Globus pallidus (tissue), 1 donor: ENCODE measurements at regions not wholly inside any gene's neighbourhood (a gene's known extent, or its start where the extent isn't known, plus 50 kb on each side); places are given as distances from the start of the nearest gene placed in this dataset.

Experiments
- DNase-seq: peaks from one replicate; pipeline ENCODE4 v3.0.0-alpha.2; 2015; ENCODE audit warnings: low spot score

DNA sequence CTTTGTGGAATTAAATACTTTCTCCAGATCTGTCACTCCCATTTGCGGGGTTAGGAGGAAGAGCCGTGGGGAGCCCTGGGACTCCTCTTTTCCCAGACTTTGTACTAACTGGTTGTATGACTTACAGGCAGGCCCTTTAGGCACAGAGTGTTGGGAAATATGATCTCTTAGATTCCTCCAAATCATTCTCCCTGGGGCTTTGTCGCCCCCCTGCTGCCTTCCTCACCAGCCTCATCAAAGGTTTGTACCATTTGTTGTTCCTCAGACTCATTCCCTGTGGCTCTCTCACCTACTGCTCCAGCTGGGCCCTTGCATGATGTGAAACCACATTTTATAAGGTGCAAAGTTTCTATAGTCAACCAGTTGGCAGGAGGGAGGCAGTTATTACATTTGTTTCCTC, 56.4 kb downstream of the CRYGS start:
- no peak for DNase-seq

- no peak for DNase-seq
These were observed 57.1 kb downstream of the CRYGS start for GRCh38 chr3:186487037-186487436.

- DNase-seq = no peak
These were observed 60.4 kb downstream of the CRYGS start for GRCh38 chr3:186483611-186484340.

DNA sequence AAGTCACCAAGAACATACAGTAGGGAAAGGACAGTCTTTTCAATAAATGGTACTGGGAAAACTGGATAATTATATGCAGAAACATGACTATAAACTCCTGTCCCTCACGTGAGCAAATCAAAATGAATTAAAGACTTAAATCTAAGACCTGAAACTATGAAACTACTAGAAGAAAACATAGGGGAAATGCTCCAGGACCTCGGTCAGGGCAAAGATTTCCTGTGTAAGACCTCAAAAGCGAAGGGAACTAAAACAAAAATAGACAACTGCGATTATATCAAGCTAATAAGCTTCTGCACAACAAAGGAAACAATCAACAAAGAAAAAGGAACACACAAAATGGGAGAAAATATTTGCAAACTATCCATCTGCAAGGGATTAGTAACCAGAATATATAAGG, 62.7 kb downstream of the CRYGS start:
- no peak for DNase-seq

DNA sequence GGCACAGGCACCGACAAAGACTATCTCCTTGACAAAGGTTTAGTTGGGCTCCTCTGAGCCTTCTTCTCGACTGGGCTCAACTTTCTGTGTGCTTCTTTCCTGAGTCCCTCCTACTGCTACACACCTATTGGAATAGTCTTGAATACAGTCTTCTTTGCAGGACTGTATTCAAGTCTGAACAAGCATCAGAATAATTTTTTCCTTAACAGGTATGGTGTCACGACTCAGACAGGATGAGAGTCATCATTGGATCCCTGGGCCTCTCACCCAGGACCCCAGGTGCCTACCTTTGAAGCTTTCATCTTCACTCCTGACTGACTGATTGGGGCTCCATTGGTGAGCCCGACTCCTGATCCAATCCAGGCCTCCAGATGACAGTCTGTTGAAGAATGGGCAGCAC, 66.3 kb downstream of the CRYGS start:
- no peak for DNase-seq

- no peak for DNase-seq
These were observed 67.1 kb downstream of the CRYGS start for GRCh38 chr3:186477033-186477432.

GRCh38 chr3:186476541-186476940, 67.6 kb downstream of the CRYGS start:
- no peak for DNase-seq

- DNase-seq = peak; percentile 93
These were observed 68.1 kb downstream of the CRYGS start for GRCh38 chr3:186476044-186476468.

GRCh38 chr3:186473166-186473565, 71.0 kb downstream of the CRYGS start:
- no peak for DNase-seq

- no peak for DNase-seq
These were observed 71.6 kb downstream of the CRYGS start for GRCh38 chr3:186472456-186473008.

DNA sequence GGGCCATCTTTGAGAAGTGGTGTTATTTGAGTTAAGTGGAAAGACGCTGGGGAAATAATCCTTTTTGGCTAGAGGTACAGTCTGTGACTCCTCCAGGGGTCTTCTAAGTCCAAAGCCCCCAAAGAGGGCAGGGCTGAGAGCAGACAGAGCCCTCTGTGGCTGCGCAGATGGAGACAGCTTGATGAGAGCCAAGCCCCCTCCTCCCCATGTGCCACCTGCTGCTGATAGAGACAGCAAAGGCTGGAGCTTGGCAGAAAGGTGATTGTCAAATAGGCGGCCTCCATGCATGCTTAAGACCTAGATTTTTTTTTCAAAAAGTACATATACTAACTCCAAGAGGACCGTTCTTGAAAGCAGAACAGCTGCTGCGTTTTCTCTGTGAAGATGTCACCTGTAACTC, 72.4 kb downstream of the CRYGS start:
- no peak for DNase-seq

GRCh38 chr3:186469525-186469924, 74.7 kb downstream of the CRYGS start:
- DNase-seq = no peak

- no peak for DNase-seq
These were observed 76.2 kb downstream of the CRYGS start for GRCh38 chr3:186467969-186468368.

GRCh38 chr3:186466391-186466974, 77.7 kb downstream of the CRYGS start:
- no peak for DNase-seq

GRCh38 chr3:186465508-186465907, 78.7 kb downstream of the CRYGS start:
- DNase-seq = no peak

- no peak for DNase-seq
These were observed 79.6 kb downstream of the CRYGS start for GRCh38 chr3:186464424-186465093.

GRCh38 chr3:186461141-186461540, 83.0 kb downstream of the CRYGS start:
- no peak for DNase-seq

DNA sequence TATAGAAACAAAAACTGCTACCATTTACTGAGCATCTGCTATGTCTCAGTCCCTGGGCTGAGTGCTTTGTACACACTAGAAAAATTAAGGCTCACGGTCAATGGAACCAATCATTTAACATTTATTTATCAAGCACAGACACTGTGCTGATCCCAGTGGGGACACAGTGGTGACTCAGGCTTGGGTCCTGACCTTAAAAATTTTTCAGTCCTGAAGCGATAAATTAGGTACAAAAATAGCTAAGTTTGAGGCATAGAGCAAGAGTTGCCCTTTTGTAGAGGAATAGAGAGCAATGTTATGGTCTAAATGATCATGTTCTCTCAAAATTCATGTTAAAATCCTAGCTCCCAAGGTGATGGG, 85.1 kb downstream of the CRYGS start:
- DNase-seq = no peak

DNA sequence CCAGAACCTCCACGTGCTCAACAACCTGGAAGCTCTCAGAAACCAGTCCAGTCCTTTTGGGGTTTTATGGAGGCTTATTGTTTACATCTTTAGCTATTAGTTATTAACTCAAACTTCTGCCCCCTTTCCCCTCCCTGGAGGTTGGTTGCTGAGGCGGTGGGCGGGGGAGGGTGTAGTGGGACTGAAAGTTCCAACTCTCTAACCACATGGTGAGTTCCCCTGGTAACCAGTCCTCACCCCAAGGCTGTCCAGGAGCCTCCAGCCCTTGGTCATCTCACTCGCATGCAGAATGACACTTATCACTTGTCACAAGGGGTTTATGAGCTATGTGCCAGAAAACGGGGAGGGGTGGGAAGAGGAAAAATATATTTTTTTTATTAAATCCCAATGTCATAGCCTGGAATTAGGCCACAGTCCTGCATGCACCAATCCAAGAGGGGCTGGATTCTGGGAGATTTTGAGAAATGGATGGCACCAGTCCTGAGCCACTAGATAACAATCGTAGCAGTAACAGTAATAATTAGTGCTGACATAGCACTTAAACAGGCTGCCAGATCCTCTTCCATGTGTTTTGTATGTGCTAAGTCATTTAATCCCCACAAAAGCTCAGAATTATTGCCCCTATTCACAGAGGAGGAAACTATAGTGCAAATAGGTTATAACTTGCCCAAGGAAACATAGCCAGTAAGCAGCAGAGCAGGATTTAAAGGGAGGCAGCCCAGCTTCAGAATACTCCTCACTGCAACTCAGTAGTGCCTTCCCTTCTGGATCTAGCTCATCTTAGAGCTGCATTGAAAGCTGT, 85.7 kb downstream of the CRYGS start:
- no peak for DNase-seq

- no peak for DNase-seq
These were observed 86.9 kb downstream of the CRYGS start for GRCh38 chr3:186457236-186457635.

DNA sequence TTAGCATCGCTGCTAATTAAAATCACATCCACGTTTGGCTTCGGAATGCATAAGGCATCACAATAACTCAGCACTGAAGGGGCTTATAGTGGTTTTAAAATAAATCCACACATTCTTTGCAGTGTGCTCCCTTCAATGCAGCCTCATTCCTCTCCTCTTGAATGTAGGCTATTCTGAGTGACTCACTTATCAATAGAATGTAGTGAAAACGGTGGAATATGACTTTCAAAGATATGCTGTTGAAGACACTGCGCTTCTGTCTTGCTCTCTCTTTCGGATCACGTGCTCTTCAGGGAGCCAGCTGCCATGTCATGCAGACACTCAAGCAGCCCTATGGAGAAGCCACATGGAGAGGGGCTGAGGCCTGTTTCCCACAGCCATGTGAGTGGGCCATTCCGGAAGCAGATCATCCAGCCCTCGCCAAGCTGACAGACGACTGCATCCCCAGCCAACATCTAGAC, 87.4 kb downstream of the CRYGS start:
- no peak for DNase-seq
